ENCODE measurements at regions not wholly inside any gene's neighbourhood (a gene's known extent, or its start where the extent isn't known, plus 50 kb on each side); places are given as distances from the start of the nearest gene placed in this dataset.
A peak's percentile ranks its signal among the peaks of the same experiment; 100 is the strongest.

GRCh38 chr18:55853268-55853667 is 265.3 kb upstream of the TCF4 start:
- DNase-seq: no peak

GRCh38 chr18:55850904-55851303 is 262.9 kb upstream of the TCF4 start:
- no peak for DNase-seq

GRCh38 chr18:55849391-55849790 is 261.4 kb upstream of the TCF4 start:
- peak in 1 of 3 donors; percentile 63 for DNase-seq

GRCh38 chr18:55847960-55848359 is 260.0 kb upstream of the TCF4 start:
- no peak for DNase-seq

GRCh38 chr18:55845221-55845620 is 257.2 kb upstream of the TCF4 start:
- no peak for DNase-seq

- no peak for DNase-seq
Observed at GRCh38 chr18:55844382-55844781, 256.4 kb upstream of the TCF4 start.

- no peak for DNase-seq
Observed at GRCh38 chr18:55841314-55841713, 253.3 kb upstream of the TCF4 start.

- DNase-seq: no peak
Observed at GRCh38 chr18:55840601-55841170, 252.7 kb upstream of the TCF4 start.

GRCh38 chr18:55839343-55839742 is 251.4 kb upstream of the TCF4 start:
- DNase-seq: no peak

GRCh38 chr18:55838841-55839240 is 250.8 kb upstream of the TCF4 start:
- no peak for DNase-seq

- no peak for DNase-seq
Observed at GRCh38 chr18:55838319-55838718, 250.3 kb upstream of the TCF4 start.

GRCh38 chr18:55833543-55833942 is 245.6 kb upstream of the TCF4 start:
- peak in 1 of 3 donors; percentile 97 for DNase-seq

GRCh38 chr18:55830544-55830943 is 242.6 kb upstream of the TCF4 start:
- no peak for DNase-seq

- peak in 1 of 3 donors; percentile 30 for DNase-seq
Observed at GRCh38 chr18:55821219-55821618, 233.2 kb upstream of the TCF4 start.

GRCh38 chr18:55819448-55819847 is 231.5 kb upstream of the TCF4 start:
- no peak for DNase-seq

- no peak for DNase-seq
Observed at GRCh38 chr18:55818284-55818683, 230.3 kb upstream of the TCF4 start.

GRCh38 chr18:55811925-55812324 is 223.9 kb upstream of the TCF4 start:
- DNase-seq: no peak

- DNase-seq: no peak
Observed at GRCh38 chr18:55805666-55806065, 217.7 kb upstream of the TCF4 start.

- peak in 1 of 3 donors; percentile 15 for DNase-seq
Observed at GRCh38 chr18:55795101-55795669, 207.2 kb upstream of the TCF4 start.

- peak; percentile 41 to 84 (median 66) for DNase-seq
Observed at GRCh38 chr18:55794288-55795052, 206.5 kb upstream of the TCF4 start.

- DNase-seq: peak in 1 of 3 donors; percentile 92
Observed at GRCh38 chr18:55790296-55790695, 202.3 kb upstream of the TCF4 start.

- DNase-seq: no peak
Observed at GRCh38 chr18:55787536-55788073, 199.6 kb upstream of the TCF4 start.

GRCh38 chr18:55786651-55787272 is 198.8 kb upstream of the TCF4 start:
- no peak for DNase-seq

Data from muscle of back (tissue), 3 donors.